H1 (cell line): ENCODE measurements at regions not wholly inside any gene's neighbourhood (a gene's known extent, or its start where the extent isn't known, plus 50 kb on each side); places are given as distances from the start of the nearest gene placed in this dataset.

ENCODE experiments used
- CTCF ChIA-PET: fragments of 300-600 bp; sonication (Branson Sonifier 250); formaldehyde crosslinking; loops from one replicate; lab custom pipeline; 2021; ENCODE audit not compliant: partially characterized antibody; lab: Charles Lee
- POLR2A ChIA-PET: fragments of 300-600 bp; sonication (Branson Sonifier 250); formaldehyde crosslinking; loops from one replicate; lab custom pipeline; 2021; ENCODE audit warnings: inconsistent platforms; ENCODE audit not compliant: partially characterized antibody; lab: Charles Lee
- DNase-seq, 2 experiments: peaks; one replicate each; pipeline versions ENCODE4 v3.0.0 to v3.0.0-alpha.2; 2010 to 2022; ENCODE audit warnings: low spot score in 2 of 2, low read depth in 1 of 2, mixed read lengths in 1 of 2
- FAIRE-seq: peaks from 2 replicates; lab custom pipeline; 2011; peaks lifted over from hg19 to GRCh38; lab: Jason Lieb, UNC
- H2AFZ ChIP-seq: 2 replicates; pipeline ENCODE4 v1.8.1; 2012; ENCODE audit warnings: low read length, inconsistent platforms
- H2AK5ac ChIP-seq: 2 replicates; pipeline ENCODE4 v1.6.1; 2013; ENCODE audit warnings: low read depth, low read length
- H2BK120ac ChIP-seq: replicated peaks from 2 replicates; pipeline ENCODE3; 2013; ENCODE audit warnings: low read depth, low read length, inconsistent platforms
- H2BK12ac ChIP-seq: 2 replicates; pipeline ENCODE4 v1.6.1; 2013; ENCODE audit warnings: low read depth, low read length
- H2BK15ac ChIP-seq: 2 replicates; pipeline ENCODE4 v1.6.1; 2013; ENCODE audit warnings: low read length
- H2BK20ac ChIP-seq: 2 replicates; pipeline ENCODE4 v1.6.1; 2013; ENCODE audit warnings: low read length
- H2BK5ac ChIP-seq: 2 replicates; pipeline ENCODE4 v1.6.1; 2013; ENCODE audit warnings: low read depth, low read length
- H3K14ac ChIP-seq: 2 replicates; pipeline ENCODE4 v1.6.1; 2013; ENCODE audit warnings: inconsistent platforms; ENCODE audit not compliant: insufficient read length
- H3K18ac ChIP-seq: 2 replicates; pipeline ENCODE4 v1.6.1; 2013; ENCODE audit warnings: low read length; ENCODE audit errors: extremely low read depth
- H3K23ac ChIP-seq: 2 replicates; pipeline ENCODE4 v1.6.1; 2013; ENCODE audit warnings: inconsistent platforms; ENCODE audit not compliant: insufficient read length
- H3K23me2 ChIP-seq: 2 replicates; pipeline ENCODE4 v1.6.1; 2013; ENCODE audit warnings: low read depth, low read length
- H3K27ac ChIP-seq: 2 replicates; pipeline ENCODE4 v1.6.1; 2011; ENCODE audit warnings: low read depth, low read length, inconsistent platforms
- H3K27me3 ChIP-seq, 4 experiments: replicated peaks in 1 of 4; 1 replicate in 1 of 4; 2 replicates in 3 of 4; pipeline versions ENCODE4 v1.6.1 to v1.8.1; 2011 to 2013; ENCODE audit warnings: low read length in 3 of 4, mild to moderate bottlenecking in 3 of 4, inconsistent platforms in 2 of 4, mixed read lengths in 2 of 4, moderate library complexity in 1 of 4; ENCODE audit not compliant: control insufficient read depth in 3 of 4, insufficient read depth in 3 of 4; ENCODE audit errors: extremely low read depth in 1 of 4
- H3K36me3 ChIP-seq, 4 experiments: 2 replicates each; pipeline versions ENCODE4 v1.6.1 to v1.8.1; 2011 to 2013; ENCODE audit warnings: mild to moderate bottlenecking in 4 of 4, low read length in 3 of 4, moderate library complexity in 2 of 4, control low read depth in 1 of 4, inconsistent platforms in 1 of 4; ENCODE audit not compliant: insufficient read depth in 4 of 4, control insufficient read depth in 2 of 4
- H3K4ac ChIP-seq: replicated peaks from 2 replicates; pipeline ENCODE3; 2013; ENCODE audit warnings: low read length, low read depth, mixed read lengths, inconsistent platforms; ENCODE audit not compliant: insufficient read length
- H3K4me1 ChIP-seq, 4 experiments: replicated peaks in 1 of 4; 1 replicate in 1 of 4; 2 replicates in 3 of 4; pipeline versions ENCODE4 v1.6.1 to v1.8.1; 2011 to 2013; ENCODE audit warnings: low read length in 3 of 4, inconsistent platforms in 2 of 4, mixed read lengths in 1 of 4; ENCODE audit not compliant: insufficient read depth in 4 of 4, control insufficient read depth in 3 of 4
- H3K4me2 ChIP-seq, 2 experiments: 2 replicates each; pipeline versions ENCODE4 v1.6.1 to v1.8.1; 2011 to 2013; ENCODE audit warnings: low read depth in 2 of 2, low read length in 2 of 2, control low read depth in 1 of 2, inconsistent platforms in 1 of 2, mild to moderate bottlenecking in 1 of 2; ENCODE audit not compliant: insufficient read depth in 1 of 2
- H3K4me3 ChIP-seq, 4 experiments: fragments of 200-600, 300-600 bp in 1 of 4; sonication (generic), shearing (Covaris generic), sonication (Bioruptor Twin) in 1 of 4; 2 replicates each; pipeline versions ENCODE4 v1.5.1 to v1.8.1; 2011 to 2016; ENCODE audit warnings: low read length in 4 of 4, low read depth in 3 of 4, control low read depth in 2 of 4, inconsistent platforms in 2 of 4, mild to moderate bottlenecking in 2 of 4, mixed read lengths in 1 of 4, moderate library complexity in 1 of 4; ENCODE audit not compliant: insufficient read depth in 2 of 4; ENCODE audit errors: extremely low read depth in 1 of 4
- H3K56ac ChIP-seq: replicated peaks from 2 replicates; pipeline ENCODE3; 2013; ENCODE audit warnings: low read depth, mild to moderate bottlenecking, mixed read lengths, low read length, inconsistent platforms; ENCODE audit not compliant: insufficient read length
- H3K79me1 ChIP-seq: 2 replicates; pipeline ENCODE4 v1.6.1; 2013; ENCODE audit warnings: low read depth, low read length, control low read depth
- H3K79me2 ChIP-seq, 2 experiments: 2 replicates each; pipeline versions ENCODE4 v1.6.1 to v1.8.1; 2012 to 2013; ENCODE audit warnings: low read length in 2 of 2, mild to moderate bottlenecking in 2 of 2, inconsistent platforms in 1 of 2; ENCODE audit not compliant: insufficient read depth in 2 of 2, control insufficient read depth in 1 of 2
- H3K9ac ChIP-seq, 4 experiments: replicated peaks in 1 of 4; 1 replicate in 1 of 4; 2 replicates in 3 of 4; pipeline versions ENCODE4 v1.6.1 to v1.8.1; 2011 to 2013; ENCODE audit warnings: low read depth in 3 of 4, low read length in 3 of 4, control low read depth in 2 of 4, mild to moderate bottlenecking in 2 of 4, moderate library complexity in 2 of 4, inconsistent platforms in 1 of 4; ENCODE audit errors: extremely low read depth in 1 of 4
- H3K9me3 ChIP-seq, 2 experiments: 2 replicates each; pipeline versions ENCODE4 v1.6.1 to v1.8.1; 2012 to 2013; ENCODE audit warnings: mild to moderate bottlenecking in 2 of 2, moderate library complexity in 2 of 2, control low read depth in 1 of 2, inconsistent platforms in 1 of 2, low read depth in 1 of 2, low read length in 1 of 2, mixed read lengths in 1 of 2; ENCODE audit not compliant: insufficient read depth in 2 of 2
- H4K20me1 ChIP-seq, 2 experiments: replicated peaks in 1 of 2; 2 replicates each; pipeline versions ENCODE3 to v1.8.1; 2011 to 2013; ENCODE audit warnings: inconsistent platforms in 2 of 2, low read length in 2 of 2, mild to moderate bottlenecking in 1 of 2; ENCODE audit not compliant: insufficient read depth in 2 of 2, control insufficient read depth in 1 of 2
- H4K5ac ChIP-seq: 2 replicates; pipeline ENCODE4 v1.6.1; 2013; ENCODE audit warnings: low read length, low read depth, mixed read lengths, inconsistent platforms; ENCODE audit not compliant: insufficient read length
- H4K8ac ChIP-seq: 2 replicates; pipeline ENCODE4 v1.8.0; 2013; ENCODE audit warnings: mild to moderate bottlenecking, moderate library complexity, low read length, inconsistent platforms; ENCODE audit not compliant: insufficient read depth; ENCODE audit errors: extremely low read depth
- H4K91ac ChIP-seq: replicated peaks from 2 replicates; pipeline ENCODE3; 2013; ENCODE audit warnings: low read length, mixed read lengths, inconsistent platforms; ENCODE audit not compliant: insufficient read length
- SP4 ChIP-seq: IDR thresholded peaks from 2 replicates; pipeline ENCODE4 v1.6.1; 2012; ENCODE audit warnings: low read length, inconsistent platforms
- TBP ChIP-seq: IDR thresholded peaks from 2 replicates; pipeline ENCODE4 v1.6.1; 2011; ENCODE audit warnings: low read depth, low read length, improper control_type of control experiment
- USF2 ChIP-seq: IDR thresholded peaks from 2 replicates; pipeline ENCODE4 v1.6.1; 2011; ENCODE audit warnings: low read length, improper control_type of control experiment
- WGBS, 2 experiments: shearing (Covaris generic) in 1 of 2; methylation state at CpG; one replicate each; pipeline versions ENCODE4 v1.1.6 to v1.1.7; 2013 to 2015; ENCODE audit warnings: low lambda C conversion rate in 2 of 2, mixed read lengths in 2 of 2, inconsistent platforms in 1 of 2, low coverage in 1 of 2, missing lambda C conversion rate in 1 of 2; ENCODE audit not compliant: insufficient replicate concordance in 2 of 2, insufficient coverage in 1 of 2, insufficient read length in 1 of 2; ENCODE audit errors: extremely low coverage in 1 of 2, missing lambda C conversion rate in 1 of 2; 5-methylcytosine and 5-hydroxymethylcytosine counted together

GRCh38 chr1:29962831-29963247 is 726.5 kb downstream of the PTPRU start:
- H2AK5ac ChIP-seq, result no peak overlapping the region
- no peak overlapping the region for H2BK5ac ChIP-seq
- H3K4ac ChIP-seq, result no peak overlapping the region
- ChIA-PET CTCF (interaction anchor here (1.2 kb wide), 1 partner anchor 67 kb away, joined by 3 read pairs; no protein-coding TSS in a partner anchor), POLR2A (no interaction called here)
- no peak overlapping the region for H4K5ac ChIP-seq
- H3K14ac ChIP-seq, result no peak overlapping the region
- H2BK20ac ChIP-seq, result no peak overlapping the region
- no peaks in the 10 kb centered on the region for H3K79me2 ChIP-seq
- FAIRE-seq, result no peak
- H3K56ac ChIP-seq, result no peak overlapping the region
- H3K79me1 ChIP-seq, result no peaks in the 10 kb centered on the region
- TF ChIP-seq SP4, result no peak
- no peak for TF ChIP-seq USF2
- no peak for TF ChIP-seq TBP
- no peaks in the 10 kb centered on the region for H3K27me3 ChIP-seq
- H4K8ac ChIP-seq, result 0 out of 2 replicates have a peak overlapping the region, but pooled peaks have one; percentile 37
- no peak overlapping the region for H3K4me2 ChIP-seq
- no peak overlapping the region for H3K27ac ChIP-seq
- H3K36me3 ChIP-seq, result no peaks in the 10 kb centered on the region
- DNase-seq, result no peak
- 93% methylated on average over 2 of the region's 3 CpGs; no CpG with 5 or more reads in 1 of the 2 experiments for WGBS, 2 experiments
- H2BK15ac ChIP-seq, result no peak overlapping the region
- H3K4me3 ChIP-seq, result no peak overlapping the region
- H2BK120ac ChIP-seq, result no peak overlapping the region
- H3K23me2 ChIP-seq, result no peaks in the 10 kb centered on the region
- no peak overlapping the region for H3K23ac ChIP-seq
- H3K9me3 ChIP-seq, result no peaks in the 10 kb centered on the region
- H4K91ac ChIP-seq, result no peak overlapping the region
- peak overlapping the region; percentile 56; the same call in 1 of the 2 replicates for H3K18ac ChIP-seq
- H3K9ac ChIP-seq, result no peak overlapping the region
- H2AFZ ChIP-seq, result no peak overlapping the region
- H2BK12ac ChIP-seq, result no peak overlapping the region
- peaks cover 0 to 5% (median 0%) of the 10 kb centered on the region in 4 experiments; a peak in 2 of 7 replicates for H3K4me1 ChIP-seq
- H4K20me1 ChIP-seq, result no peaks in the 10 kb centered on the region
